Stimulated activated CD8-positive, alpha-beta memory T cell treated with anti-CD3 and anti-CD28 coated beads, Interleukin-7, amount 100 ng/mL, for 1 hour (primary cell): ENCODE measurements at regions not wholly inside any gene's neighbourhood (a gene's known extent, or its start where the extent isn't known, plus 50 kb on each side); places are given as distances from the start of the nearest gene placed in this dataset.

Source experiments
- DNase-seq, 2 donors: peaks; one replicate each; pipeline ENCODE4 v3.0.0-alpha.2; 2020; ENCODE audit warnings: low read depth in 2 of 2

DNA sequence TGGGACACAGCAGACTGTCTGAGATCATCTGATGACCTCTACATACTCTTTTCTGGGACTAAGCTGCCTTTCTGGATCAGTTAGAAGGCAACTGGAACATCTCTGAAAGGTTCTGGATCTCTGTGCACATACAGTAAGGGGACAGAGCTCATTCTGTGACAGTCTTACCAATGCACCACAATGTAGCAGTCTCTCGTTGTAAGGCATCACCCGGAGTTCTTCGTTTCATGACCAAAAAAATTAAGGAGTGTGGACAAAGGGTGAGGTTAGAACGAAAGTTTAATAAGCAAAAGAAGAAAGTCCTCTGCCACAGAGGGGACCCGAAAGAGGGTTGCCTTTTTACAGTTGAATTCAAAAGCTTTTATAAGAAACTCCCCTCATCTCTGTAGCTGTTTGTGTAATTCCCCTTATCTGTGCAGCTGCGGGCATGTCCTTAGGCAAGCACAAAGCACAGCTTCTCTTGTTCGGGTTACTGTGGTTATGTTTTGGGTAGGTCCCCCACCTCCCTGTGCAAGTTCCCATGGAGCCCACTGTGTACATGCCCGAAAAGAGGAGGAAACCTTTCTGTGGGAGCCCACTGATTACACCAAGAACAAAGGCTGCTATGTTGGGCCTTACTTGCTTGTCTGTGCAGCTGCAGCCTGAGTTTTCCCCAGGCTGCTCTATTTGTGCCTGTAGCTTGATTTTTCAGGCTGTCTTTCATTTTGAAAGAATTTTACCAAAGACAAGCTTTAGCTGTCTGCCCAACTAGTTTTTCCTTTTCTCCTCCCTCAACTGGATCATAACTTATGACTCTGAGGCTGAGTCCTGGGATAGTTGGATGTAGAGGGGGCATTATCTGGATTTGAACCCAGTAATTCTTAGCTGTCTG, 53.1 kb upstream of the CACNA1E start:
- DNase-seq = no peak
